Fibroblast of the conjunctiva (primary cell): ENCODE measurements at regions not wholly inside any gene's neighbourhood (a gene's known extent, or its start where the extent isn't known, plus 50 kb on each side); places are given as distances from the start of the nearest gene placed in this dataset.
"Not testable (repeated sequence)": the region's sequence is repeated elsewhere in the genome, so short reads cannot be mapped to it uniquely, and the experiment has no call there.

Source experiments
- DNase-seq: peaks from one replicate; pipeline ENCODE4 v3.0.0-alpha.2; 2010; ENCODE audit warnings: low read depth

DNA sequence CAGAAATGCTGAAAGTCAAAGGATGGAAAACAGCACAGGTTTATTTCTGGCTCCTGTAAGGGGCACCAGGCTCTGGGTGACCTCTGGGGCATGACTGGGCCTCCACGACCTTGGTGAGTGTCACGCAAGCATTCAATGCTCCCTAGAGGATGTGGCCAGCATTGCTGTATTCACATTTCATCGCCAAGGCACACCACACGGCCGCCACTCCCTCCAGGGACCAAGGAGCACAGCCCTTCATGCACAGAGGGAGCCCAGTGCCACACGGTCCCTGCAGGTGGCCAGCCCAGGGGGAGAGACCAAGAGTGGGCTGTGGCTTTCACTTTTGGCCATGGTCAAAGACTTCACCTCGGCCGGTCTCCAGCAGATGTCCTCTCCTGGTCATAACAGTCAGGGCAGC is 137.4 kb upstream of the TNRC6C start:
- no peak for DNase-seq

DNA sequence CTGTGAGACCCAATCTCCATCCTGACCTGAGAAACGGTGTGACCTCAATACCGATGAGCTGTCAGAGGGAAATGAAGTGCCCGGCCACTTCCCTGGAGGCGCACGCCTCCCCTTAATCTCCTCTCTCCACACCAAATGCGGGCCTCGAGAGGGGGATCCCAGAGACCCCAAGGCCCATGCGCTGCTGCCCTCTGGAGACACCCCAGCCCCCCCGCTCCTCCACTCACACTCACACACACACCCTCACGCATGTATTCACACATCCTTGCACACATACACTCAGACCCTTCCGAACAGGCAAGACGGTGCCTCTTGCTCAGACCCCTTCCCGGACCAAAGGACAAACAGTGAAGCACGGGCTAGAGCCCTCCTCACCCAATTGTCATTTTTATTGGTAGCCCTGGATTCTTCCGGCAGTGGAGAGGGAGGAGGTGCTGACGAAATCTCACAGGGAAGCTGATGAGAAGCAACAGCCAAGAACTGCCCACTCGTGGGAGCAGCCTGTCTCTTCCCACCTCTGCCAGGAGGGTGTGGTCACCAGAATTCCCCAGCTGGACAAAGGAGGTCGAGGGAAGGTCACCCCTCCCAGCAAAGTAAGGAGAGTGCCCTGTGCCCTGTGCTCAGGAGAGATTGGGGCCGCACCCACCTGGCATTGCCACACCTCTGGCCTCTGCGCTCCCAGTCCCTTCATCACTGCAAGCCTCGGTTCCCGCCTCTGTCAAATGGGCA is 136.0 kb upstream of the TNRC6C start:
- no peak for DNase-seq

DNA sequence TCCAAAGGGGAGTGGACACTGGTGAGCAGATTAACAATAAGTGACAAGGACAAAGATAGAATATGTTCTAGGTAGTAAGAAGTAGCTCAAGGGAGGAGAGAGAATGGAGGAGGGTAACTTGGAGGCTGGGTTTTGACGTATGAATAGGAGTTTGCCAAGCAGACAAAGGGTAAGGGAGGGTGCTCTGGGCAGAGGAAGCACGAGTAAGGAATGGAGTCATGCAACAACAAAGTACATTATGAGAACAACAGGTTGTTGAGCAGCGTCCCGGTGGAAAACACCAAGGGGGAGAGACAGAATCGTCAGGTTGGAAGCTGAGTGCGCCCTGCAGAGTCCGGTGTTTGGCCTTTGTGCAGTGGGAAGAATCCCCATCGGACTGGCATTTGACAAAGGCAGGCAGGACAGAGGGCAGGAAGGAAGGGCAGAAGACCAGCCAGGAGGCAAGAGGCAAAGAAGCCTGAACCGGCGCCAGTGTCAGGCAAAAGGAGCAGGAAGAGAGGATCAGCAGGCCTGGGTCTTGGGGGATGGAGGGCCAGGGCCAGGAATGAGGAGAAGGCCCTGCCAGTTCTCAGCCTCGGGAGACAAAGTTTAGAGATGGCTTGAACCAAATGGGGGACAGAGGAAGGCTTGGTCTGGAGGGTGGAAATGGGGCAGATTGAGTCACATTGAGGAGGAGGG is 134.3 kb upstream of the TNRC6C start:
- DNase-seq: no peak

DNA sequence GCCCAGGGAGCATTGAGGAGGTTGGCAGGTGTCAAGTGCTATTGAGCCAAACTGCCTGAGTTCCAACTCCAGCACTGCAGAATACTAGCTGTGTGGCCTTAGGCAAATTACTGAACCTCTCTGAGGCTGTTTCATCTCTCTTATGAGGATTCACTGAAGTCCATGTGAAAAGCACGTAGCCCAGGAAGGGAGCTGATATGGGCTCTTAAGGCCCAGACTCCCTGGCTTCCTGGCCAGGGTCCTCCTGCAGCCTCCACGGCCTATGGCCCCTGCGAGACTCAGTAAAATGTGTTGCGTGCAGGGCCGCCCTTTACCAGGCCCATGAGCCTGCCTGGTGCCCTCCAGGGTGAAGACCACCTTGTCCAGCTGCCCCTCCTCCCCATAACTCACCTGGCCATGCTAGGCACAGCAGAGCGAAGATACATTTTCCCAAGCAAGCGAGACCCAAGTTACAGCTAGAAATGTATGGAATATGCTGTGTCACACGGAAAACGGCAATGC is 133.7 kb upstream of the TNRC6C start:
- no peak for DNase-seq

DNA sequence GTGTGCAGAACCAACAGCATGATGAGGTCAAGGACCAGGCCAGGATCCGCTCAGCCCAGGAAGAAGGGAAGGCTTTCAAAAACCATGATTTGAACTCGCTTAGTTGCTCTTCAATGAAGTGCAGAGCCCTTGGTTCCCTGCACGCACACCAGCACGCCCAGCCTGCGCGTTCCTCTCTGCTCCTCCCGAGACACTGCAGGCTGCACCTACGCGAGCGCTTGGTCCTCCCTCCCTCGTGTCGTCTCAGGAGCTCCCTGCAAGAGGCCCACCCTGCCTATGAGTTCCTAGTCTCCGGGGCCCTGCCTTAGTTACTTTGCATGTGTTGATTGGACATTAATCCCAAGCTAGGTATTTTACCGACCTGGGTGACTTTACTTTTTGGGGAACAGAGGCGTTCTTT is 132.9 kb upstream of the TNRC6C start:
- DNase-seq: no peak

DNA sequence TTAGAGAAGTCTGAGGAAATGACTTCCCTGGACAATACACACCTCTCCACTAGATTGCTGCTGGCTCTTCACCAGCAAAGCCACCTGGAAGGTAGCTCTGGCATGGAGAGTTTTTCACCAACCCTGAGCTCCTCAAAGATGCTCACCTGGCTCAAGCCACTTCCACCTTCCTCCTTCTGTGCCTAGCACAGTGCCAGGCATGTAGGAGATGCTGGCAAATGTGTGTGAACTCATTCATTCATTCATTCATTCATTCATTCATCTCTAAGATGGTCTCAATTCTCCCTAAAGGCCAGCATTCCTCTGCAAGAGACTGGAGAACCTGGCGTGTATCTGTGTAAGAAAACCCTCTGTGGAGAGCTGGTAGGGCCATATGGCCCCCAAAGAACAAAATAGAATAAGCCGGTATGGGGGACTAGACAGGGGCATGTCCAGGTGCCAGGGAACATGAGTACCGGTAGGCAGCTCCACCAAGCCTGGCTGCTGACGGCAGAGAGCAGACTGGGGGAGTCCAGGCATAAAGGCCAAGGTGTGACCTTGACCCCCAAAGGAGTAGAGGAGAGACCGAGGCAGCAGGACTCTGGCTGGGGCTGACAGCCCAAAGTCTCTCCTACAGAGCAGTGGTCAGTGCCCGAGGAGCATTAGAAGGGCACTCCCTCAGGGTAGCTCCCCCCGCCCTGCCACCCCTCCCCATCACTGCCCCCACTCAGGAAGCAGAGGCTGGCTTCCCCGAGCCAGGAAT is 132.2 kb upstream of the TNRC6C start:
- DNase-seq: no peak

DNA sequence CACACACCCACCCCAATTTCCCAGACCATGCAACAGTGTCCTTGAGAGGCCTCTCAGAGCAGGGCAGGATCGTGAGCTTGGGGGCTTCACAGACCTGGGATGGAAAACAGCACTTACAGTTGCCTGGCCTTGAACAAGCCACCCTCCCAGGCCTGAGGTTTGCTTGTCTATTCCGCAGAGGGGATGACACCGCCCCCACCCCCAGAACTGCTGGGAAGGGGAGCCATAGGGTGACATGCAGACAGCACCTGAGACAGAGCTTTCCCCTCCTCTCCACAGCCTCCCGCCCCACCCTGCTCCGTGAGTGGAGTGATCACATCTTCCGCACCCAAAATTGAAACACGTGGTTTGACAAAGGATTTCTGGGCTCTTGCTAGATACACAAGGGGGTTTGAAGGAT is 131.5 kb upstream of the TNRC6C start:
- no peak for DNase-seq

DNA sequence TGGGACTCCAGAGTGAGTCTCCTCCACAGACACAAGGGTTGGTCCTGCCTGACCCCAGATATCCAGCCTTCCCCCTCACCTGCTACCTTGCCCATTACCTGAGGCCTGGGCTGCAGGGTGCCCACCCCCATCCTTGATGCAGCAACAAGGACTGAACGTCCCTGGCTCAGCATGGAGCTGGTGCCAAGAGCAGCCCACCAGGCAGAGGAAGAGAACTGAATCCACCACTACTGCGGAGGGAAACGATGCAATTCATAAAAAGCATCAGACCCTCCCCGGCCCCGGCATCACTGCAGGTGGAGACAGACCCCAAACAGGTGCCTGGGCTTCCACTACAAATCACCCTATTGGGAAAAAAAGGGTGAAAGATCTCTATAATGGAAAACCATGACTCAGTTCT is 131.0 kb upstream of the TNRC6C start:
- no peak for DNase-seq

DNA sequence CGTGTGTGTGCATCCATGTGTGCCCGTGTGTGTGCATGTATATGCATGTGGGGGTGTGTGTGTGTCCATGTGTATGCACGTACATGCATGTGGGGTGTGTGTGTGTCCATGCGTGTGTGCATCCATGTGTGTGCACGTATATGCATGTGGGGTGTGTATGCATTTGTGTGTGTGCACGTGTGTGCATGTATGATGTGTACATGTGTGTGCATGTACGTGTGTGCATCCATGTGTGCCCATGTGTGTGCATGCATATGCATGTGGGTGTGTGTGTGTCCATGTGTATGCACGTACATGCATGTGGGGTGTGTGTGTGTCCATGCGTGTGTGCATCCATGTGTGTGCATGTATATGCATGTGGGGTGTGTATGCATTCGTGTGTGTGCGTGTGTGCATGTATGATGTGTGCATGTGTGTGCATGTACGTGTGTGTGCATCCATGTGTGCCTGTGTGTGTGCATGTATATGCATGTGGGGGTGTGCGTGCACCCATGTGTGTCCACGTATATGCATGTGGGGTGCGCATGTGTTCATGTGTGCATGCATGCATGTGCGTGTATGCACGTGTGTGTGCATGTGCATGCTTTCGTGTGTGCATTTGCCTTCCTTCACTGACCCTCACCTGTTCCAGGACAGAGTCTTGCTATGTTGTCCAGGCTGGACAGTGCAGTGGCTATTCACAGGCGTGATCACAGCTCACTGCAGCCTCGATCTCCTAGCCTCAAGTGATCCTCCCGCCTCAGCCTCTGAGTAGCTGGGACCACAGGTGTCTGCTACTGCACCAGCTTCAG is 129.6 kb upstream of the TNRC6C start:
- no peak for DNase-seq

DNA sequence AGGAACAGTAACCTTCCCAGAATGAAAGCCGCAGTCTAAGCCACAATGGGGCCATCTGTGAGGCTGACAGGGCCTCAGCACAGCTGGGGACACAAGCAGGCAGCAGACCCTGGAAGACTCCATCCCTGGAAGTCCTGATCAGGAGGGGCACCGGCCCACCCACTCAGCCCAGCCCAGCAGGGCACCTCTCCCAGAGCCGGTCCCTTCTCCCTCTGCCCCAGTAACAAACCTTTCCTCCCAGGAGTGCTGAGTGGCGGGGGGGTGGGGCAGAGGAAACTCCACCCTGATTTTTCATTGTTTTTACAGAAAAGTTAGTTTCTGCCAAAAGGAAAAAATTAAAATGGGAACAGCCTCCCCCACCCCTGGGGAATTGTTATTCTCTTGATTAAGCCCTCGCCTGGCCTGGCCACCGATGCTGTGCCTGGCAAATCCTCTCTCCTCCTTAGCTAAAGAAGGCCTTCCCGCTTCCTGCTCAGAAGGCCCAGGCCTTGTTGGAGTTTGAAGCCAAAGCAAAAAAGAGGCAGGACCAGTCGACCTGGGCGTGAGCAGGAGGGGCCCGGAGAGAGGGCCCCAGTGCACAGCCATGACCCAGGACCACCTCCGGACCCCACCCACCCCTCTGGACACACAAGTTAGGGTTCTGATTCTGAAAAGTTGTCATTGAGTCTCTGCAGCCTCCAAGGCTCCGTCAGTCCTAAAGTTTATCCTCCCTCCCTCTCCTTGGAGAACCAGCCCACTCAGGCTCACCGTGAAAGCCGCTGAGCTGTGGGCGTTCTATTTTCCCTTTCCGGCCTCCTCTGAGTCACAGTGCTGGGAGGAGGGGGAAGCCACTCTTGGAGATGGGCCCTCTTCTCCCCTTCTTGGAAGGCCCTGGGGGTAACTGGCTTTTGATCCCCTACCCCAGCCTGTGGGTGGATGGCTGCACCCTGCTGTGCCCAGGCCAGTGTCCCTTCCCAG is 128.4 kb upstream of the TNRC6C start:
- DNase-seq: peak; percentile 35

DNA sequence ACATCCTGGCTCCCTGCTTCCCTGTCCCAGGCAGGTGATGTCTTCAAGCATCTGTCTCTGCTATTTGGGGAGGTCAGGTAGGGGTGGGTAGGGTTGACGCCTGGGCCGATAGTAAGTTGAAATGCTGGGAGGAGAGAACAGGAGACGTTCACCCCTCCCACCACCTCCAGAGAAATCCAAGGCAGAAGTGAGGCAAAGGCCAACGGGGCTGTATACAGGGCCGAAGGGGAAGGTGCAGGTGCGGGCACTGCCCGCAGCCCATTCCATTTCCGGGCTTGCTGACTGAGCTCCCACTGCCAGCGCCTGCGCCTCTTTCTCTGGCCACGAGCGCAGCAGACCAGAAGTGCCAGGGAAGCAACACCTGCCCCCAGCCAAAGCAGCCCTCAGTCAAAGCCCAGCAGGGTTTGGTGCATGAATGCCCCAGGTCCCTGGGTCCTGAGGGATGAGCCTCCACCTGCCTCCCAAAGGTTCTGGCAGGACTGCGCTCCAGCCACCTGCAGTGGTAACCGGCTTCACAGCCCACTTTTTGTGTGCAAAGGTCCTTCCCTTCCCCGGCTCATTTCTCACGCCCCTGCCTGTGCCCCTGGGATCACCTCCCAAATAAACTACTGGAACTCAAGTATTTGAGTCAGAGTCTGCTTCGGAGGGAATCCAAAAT is 127.6 kb upstream of the TNRC6C start:
- DNase-seq: no peak

DNA sequence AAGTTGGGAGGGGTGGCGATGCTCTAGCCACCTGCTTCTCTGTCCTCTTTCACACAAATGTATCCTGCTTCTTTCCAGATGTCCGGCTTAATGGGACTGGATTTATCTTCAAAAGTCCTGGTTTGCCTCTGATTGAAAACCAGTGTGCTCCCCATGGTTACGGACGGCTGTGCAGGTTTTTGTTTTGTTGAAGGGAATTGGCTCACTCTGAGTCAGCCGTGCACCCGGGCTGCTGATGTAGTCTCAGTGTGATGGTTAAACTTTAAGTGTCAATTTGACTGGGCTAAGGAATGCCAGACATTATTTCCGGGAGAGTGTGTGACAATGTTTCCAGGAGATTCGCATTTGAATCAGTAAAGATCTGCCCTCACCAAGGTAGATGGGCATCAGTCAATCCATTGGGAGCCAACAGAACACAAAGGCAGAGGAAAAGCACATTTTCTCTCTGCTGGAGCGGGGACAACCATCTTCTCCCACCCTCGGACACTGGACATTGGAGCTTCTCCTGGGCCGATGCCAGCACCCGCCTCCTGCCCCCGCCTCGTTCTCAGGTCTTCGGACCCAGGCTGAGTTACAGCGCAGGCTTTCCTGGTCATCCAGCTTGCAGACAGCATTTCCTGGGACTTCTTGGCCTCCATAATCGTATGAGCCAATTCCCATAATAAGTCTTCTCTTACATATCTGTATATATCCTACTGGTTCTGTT is 126.9 kb upstream of the TNRC6C start:
- peak; percentile 22 for DNase-seq

DNA sequence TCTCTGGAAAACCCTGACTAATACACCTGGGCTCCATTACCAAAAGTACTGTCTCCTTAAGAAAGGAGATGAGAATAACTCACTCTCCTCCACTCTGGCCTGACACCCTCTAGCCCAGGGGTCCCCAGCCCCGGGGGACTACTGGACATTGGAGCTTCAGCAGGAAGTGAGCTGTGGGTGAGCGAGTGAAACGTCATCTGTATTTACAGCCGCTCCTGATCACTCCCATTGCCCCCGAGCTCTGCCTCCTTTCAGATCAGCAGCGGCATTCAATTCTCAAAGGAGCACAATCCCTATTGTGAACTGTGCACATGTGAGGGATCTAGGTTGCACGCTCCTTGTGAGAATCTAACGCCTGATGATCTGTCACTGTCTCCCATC is 126.3 kb upstream of the TNRC6C start:
- DNase-seq: no peak

DNA sequence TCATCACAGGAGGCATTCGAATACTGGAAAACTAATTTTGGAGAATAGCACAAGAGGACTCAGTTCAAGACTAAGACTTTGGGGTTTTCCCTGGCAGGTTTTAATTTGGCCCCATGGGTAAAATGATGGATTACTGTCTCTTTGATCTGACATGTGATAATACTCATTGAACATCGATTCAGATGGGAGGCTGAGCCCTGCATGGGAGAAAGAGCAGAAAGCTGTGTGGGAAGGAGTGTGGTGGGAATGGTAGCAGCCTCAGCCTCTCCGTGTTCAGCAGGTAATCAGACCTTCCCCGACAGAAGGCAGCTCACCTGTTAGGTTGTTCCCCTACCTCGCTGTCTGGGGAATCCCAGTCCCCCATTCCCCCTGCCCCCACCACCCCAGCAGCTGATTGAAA is 124.7 kb upstream of the TNRC6C start:
- no peak for DNase-seq

DNA sequence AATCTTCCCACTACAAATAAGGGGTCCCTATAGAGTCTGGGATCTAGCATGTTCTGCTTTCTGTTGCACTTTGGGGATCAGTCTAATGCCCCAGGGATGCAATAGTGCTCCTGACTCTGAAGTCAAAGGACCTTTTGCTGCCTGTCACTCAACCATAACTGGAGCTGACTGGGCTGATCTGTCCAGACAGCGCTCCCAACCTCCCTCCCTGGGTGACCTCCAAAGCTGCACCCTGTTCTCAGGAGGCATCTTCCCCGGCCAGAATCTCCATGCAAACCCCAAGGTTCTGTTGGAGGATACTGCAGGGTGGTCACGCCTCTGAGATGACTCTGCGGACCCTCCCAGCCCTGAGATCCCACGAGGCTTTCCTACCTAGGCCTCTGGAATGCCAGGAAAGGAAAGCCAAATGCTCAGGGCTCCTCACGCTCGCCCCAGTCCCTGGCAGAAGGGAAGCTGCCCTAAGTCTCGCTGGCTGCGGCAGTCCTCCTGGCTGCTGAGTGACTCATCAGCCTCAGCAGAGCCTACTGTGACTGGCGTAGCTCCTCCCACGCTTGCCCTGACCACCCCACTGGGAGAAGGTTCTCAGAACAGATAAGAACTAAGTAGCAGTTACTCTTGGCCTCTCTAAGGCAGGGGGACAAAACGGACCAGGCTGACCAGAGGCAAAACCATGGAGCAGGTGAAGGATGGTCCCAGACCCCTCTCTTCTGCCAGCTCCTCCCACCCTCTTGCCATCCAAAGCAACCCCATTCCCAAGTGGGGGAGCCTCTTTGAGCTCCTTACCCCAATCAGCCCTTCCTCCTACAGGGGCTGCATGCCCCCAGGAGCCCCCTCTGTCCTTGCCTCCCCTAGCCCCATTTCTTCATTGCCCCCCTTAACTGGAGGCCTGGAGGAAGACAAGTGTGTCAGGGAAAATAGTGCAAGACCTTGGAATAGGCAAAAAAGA is 124.1 kb upstream of the TNRC6C start:
- peak; percentile 53 for DNase-seq

DNA sequence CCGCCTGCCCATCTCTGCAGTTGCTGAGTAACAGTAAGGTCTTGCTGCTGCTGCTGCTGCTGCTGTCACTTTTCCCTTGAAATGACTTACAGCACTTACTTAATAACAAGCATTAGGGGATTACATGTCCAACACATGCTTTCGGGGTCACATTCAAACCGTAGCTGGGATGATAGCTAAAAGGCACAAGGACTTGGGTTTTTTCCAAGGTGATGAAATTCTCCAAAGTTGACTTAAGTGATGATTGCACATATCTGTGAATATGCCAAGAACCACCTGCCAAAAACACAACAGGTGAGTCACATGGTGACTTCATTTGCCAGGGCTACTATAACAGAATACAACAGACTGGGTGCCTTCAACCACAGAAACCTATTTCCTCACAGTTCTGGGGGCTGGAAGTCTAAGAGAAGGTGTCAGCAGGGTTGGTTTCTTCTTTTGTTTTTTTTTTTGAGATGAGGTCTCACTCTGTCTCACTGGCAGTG is 121.9 kb upstream of the TNRC6C start:
- peak; percentile 10 for DNase-seq

DNA sequence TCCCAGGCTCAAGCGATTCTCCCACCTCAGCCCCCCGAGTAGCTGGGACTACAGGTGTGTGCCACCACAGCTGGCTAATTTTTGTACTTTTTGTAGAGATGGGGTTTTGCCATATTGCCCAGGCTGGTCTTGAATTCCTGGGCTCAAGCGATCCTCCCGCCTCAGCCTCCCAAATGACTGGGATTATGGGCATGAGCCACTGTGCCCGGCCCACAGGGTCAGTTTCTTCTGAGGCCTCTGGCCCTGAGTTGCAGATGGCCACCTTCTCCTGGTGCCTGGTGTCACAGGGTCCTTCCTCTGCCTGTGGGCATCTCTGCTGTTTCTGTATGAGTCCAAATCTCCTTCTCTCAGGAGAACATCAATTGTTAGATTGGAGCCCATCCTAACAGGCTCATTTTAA is 121.4 kb upstream of the TNRC6C start:
- not testable (repeated sequence) for DNase-seq

DNA sequence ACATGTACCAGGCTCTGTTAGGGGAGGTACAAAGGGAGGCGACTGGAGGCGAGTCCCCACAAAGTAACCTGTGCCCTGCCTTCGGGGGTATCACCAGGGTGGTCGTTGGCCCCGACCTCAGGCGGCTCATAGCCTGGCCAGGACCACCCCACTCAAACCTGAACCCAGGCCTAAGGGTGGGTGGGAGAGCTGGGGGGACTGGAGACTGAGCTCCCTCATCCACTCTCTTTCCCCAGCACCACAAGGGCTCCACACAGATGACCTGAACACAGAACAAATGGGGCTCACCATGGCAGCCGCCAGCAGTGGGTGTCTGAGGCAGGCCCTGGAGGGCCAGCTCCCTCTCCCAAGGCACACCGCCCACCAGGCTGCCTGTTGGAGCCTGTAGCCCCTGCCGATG is 120.6 kb upstream of the TNRC6C start:
- DNase-seq: no peak
